Neural progenitor cell (in vitro differentiated cells): ENCODE measurements at regions not wholly inside any gene's neighbourhood (a gene's known extent, or its start where the extent isn't known, plus 50 kb on each side); places are given as distances from the start of the nearest gene placed in this dataset.

ENCODE experiments used
- DNase-seq: peaks from one replicate; pipeline ENCODE4 v3.0.0-alpha.2; 2016; ENCODE audit warnings: low spot score
- H2AFZ ChIP-seq: fragments of 200-600 bp; sonication (generic); replicated peaks from 2 replicates; pipeline ENCODE4 v1.6.1; 2016; ENCODE audit warnings: antibody characterized with exemption
- H3F3A ChIP-seq: fragments of 200-600 bp; sonication (generic); 2 replicates; pipeline ENCODE4 v1.6.1; 2016; ENCODE audit warnings: antibody characterized with exemption, low read depth
- H3K27ac ChIP-seq: fragments of 200-600 bp; sonication (generic); 2 replicates; pipeline ENCODE4 v1.5.1; 2016; ENCODE audit warnings: mild to moderate bottlenecking
- H3K27me3 ChIP-seq: fragments of 200-600 bp; sonication (generic); 2 replicates; pipeline ENCODE4 v1.6.1; 2016; ENCODE audit warnings: mild to moderate bottlenecking, moderate library complexity
- H3K36me3 ChIP-seq: fragments of 200-600 bp; sonication (generic); 2 replicates; pipeline ENCODE4 v1.5.1; 2016
- H3K4me1 ChIP-seq: fragments of 200-600 bp; sonication (generic); 2 replicates; pipeline ENCODE4 v1.6.1; 2016; ENCODE audit warnings: mixed run types
- H3K4me2 ChIP-seq: fragments of 200-600 bp; sonication (generic); 2 replicates; pipeline ENCODE4 v1.6.1; 2016
- H3K4me3 ChIP-seq: fragments of 200-600 bp; sonication (generic); 2 replicates; pipeline ENCODE4 v1.5.1; 2016
- H3K79me2 ChIP-seq: fragments of 200-600 bp; sonication (generic); 2 replicates; pipeline ENCODE4 v1.6.1; 2016; ENCODE audit warnings: low read depth
- H3K9ac ChIP-seq: fragments of 200-600 bp; sonication (generic); 2 replicates; pipeline ENCODE4 v1.6.1; 2016
- H3K9me3 ChIP-seq: fragments of 200-600 bp; sonication (generic); 2 replicates; pipeline ENCODE4 v1.5.1; 2016; ENCODE audit warnings: low read depth
- H4K20me1 ChIP-seq: fragments of 200-600 bp; sonication (generic); 2 replicates; pipeline ENCODE4 v1.6.1; 2016; ENCODE audit warnings: low read depth
- H3K27ac Mint-ChIP-seq: 3 replicates; pipeline ENCODE4 v1.8.0; 2021; ENCODE audit warnings: mixed read lengths
- H3K27me3 Mint-ChIP-seq: 2 replicates; pipeline ENCODE4 v1.8.0; 2022; ENCODE audit warnings: low read depth, mild to moderate bottlenecking, inconsistent platforms, moderate library complexity, mixed read lengths; ENCODE audit not compliant: insufficient read depth
- H3K36me3 Mint-ChIP-seq: 3 replicates; pipeline ENCODE4 v1.8.0; 2021; ENCODE audit warnings: mixed read lengths
- H3K4me1 Mint-ChIP-seq: 3 replicates; pipeline ENCODE4 v1.8.0; 2021; ENCODE audit warnings: mixed read lengths
- H3K4me3 Mint-ChIP-seq: 3 replicates; pipeline ENCODE4 v1.8.0; 2021; ENCODE audit warnings: mild to moderate bottlenecking, moderate library complexity, mixed read lengths
- H3K9me3 Mint-ChIP-seq: 3 replicates; pipeline ENCODE4 v1.8.0; 2020; ENCODE audit warnings: mixed read lengths
- CTCF ChIP-seq: fragments of 200-600 bp; sonication (generic); IDR thresholded peaks from 2 replicates; pipeline ENCODE4 v1.5.1; 2017; ENCODE audit warnings: antibody characterized with exemption, mild to moderate bottlenecking
- EZH2 ChIP-seq: fragments of 200-600 bp; sonication (generic); IDR thresholded peaks from 2 replicates; pipeline ENCODE4 v1.6.1; 2017; ENCODE audit warnings: antibody characterized with exemption, mild to moderate bottlenecking, moderate library complexity
- EZH2phosphoT487 ChIP-seq: fragments of 200-600 bp; sonication (generic); IDR thresholded peaks from 2 replicates; pipeline ENCODE4 v1.6.1; 2017; ENCODE audit warnings: antibody characterized with exemption

GRCh38 chr13:76461484-76461883, 424.7 kb downstream of the KCTD12 start:
- no peak overlapping the region for H3K27ac ChIP-seq
- Mint-ChIP-seq H3K4me3 (no peak overlapping the region), H3K36me3 (no peaks in the 10 kb centered on the region)

GRCh38 chr13:76459863-76460262, 426.3 kb downstream of the KCTD12 start:
- Mint-ChIP-seq H3K27me3 (no peaks in the 10 kb centered on the region), H3K4me1 (peaks cover 14% of the 10 kb centered on the region), H3K9me3 (no peaks in the 10 kb centered on the region), H3K36me3 (no peaks in the 10 kb centered on the region), H3K4me3 (no peak overlapping the region), H3K27ac (no peak overlapping the region)
- DNase-seq = no peak
- no peaks in the 10 kb centered on the region for H3F3A ChIP-seq
- H3K79me2 ChIP-seq = no peaks in the 10 kb centered on the region
- TF ChIP-seq EZH2phosphoT487 = no peak
- no peak for TF ChIP-seq EZH2
- TF ChIP-seq CTCF = no peak
- H3K36me3 ChIP-seq = no peaks in the 10 kb centered on the region
- H3K27ac ChIP-seq = no peak overlapping the region
- H4K20me1 ChIP-seq = no peaks in the 10 kb centered on the region
- no peaks in the 10 kb centered on the region for H3K27me3 ChIP-seq
- no peaks in the 10 kb centered on the region for H3K9me3 ChIP-seq
- no peak overlapping the region for H2AFZ ChIP-seq
- no peak overlapping the region for H3K9ac ChIP-seq
- no peak overlapping the region for H3K4me3 ChIP-seq
- peaks cover 8% of the 10 kb centered on the region for H3K4me1 ChIP-seq
- H3K4me2 ChIP-seq = no peak overlapping the region

More at GRCh38 chr13:76461484-76461883, 424.7 kb downstream of the KCTD12 start:
- no peak for TF ChIP-seq CTCF
- no peak for TF ChIP-seq EZH2
- TF ChIP-seq EZH2phosphoT487 = no peak
- H3K4me2 ChIP-seq = no peak overlapping the region
- H3K36me3 ChIP-seq = no peaks in the 10 kb centered on the region
- DNase-seq = no peak
- no peaks in the 10 kb centered on the region for H3K27me3 ChIP-seq
- no peak overlapping the region for H3K4me3 ChIP-seq
- Mint-ChIP-seq H3K9me3 (no peaks in the 10 kb centered on the region), H3K27me3 (no peaks in the 10 kb centered on the region), H3K4me1 (peaks cover under 1% of the 10 kb centered on the region), H3K27ac (no peak overlapping the region)
- no peak overlapping the region for H3K9ac ChIP-seq
- no peaks in the 10 kb centered on the region for H3K79me2 ChIP-seq
- no peaks in the 10 kb centered on the region for H3F3A ChIP-seq
- H3K4me1 ChIP-seq = no peaks in the 10 kb centered on the region
- no peak overlapping the region for H2AFZ ChIP-seq
- no peaks in the 10 kb centered on the region for H4K20me1 ChIP-seq
- no peaks in the 10 kb centered on the region for H3K9me3 ChIP-seq

- Mint-ChIP-seq H3K4me1 (peaks cover 16% of the 10 kb centered on the region), H3K4me3 (no peak overlapping the region), H3K27me3 (no peaks in the 10 kb centered on the region), H3K36me3 (peaks cover 3% of the 10 kb centered on the region), H3K27ac (peak overlapping the region; percentile 80), H3K9me3 (peaks cover 21% of the 10 kb centered on the region)
- Histone ChIP-seq H3K4me3 (no peak overlapping the region), H3K27me3 (no peaks in the 10 kb centered on the region), H3K9me3 (peaks cover 4% of the 10 kb centered on the region), H3K4me2 (no peak overlapping the region), H4K20me1 (no peaks in the 10 kb centered on the region), H3K36me3 (no peaks in the 10 kb centered on the region), H3K79me2 (no peaks in the 10 kb centered on the region), H3K9ac (no peak overlapping the region), H3K27ac (no peak overlapping the region), H2AFZ (peak overlapping the region; percentile 46), H3F3A (no peaks in the 10 kb centered on the region), H3K4me1 (peaks cover 12% of the 10 kb centered on the region)
- no peak for TF ChIP-seq EZH2phosphoT487
- TF ChIP-seq EZH2 = no peak
- TF ChIP-seq CTCF = no peak
- DNase-seq = no peak
These were observed 430.2 kb downstream of the KCTD12 start for GRCh38 chr13:76455960-76456359.
